SK-N-SH (cell line): ENCODE measurements at regions not wholly inside any gene's neighbourhood (a gene's known extent, or its start where the extent isn't known, plus 50 kb on each side); places are given as distances from the start of the nearest gene placed in this dataset.

Experiments used
- CTCF ChIA-PET: fragments of 300-600, 350-600 bp; formaldehyde crosslinking; extraction: SDS; loops from one replicate; lab custom pipeline; 2021; lab: Yijun Ruan, JAX
- POLR2A ChIA-PET: fragments of 350-600 bp; sonication (Branson Sonifier 250); formaldehyde crosslinking; extraction: SDS; loops from one replicate; lab custom pipeline; 2020; ENCODE audit warnings: antibody characterized with exemption, inconsistent platforms; lab: Yijun Ruan, JAX
- DNase-seq: peaks from one replicate; pipeline ENCODE4 v3.0.0; 2012
- H2AFZ ChIP-seq: fragments of 200-600 bp; sonication (generic); 2 replicates; pipeline ENCODE4 v1.8.1; 2016; ENCODE audit warnings: antibody characterized with exemption, mild to moderate bottlenecking, low read depth
- H3F3A ChIP-seq: fragments of 200-600 bp; sonication (generic); replicated peaks from 2 replicates; pipeline ENCODE3; 2016; ENCODE audit warnings: antibody characterized with exemption, mild to moderate bottlenecking; ENCODE audit not compliant: insufficient read depth
- H3K27ac ChIP-seq, 2 experiments: fragments of 200-500 bp in 1 of 2; fragments of 200-600 bp in 1 of 2; sonication (Bioruptor generic) in 1 of 2; sonication (generic), shearing (Covaris generic) in 1 of 2; 2 replicates each; pipeline versions ENCODE4 v1.5.1 to v1.6.1; 2014 to 2016; ENCODE audit warnings: low read depth in 2 of 2, inconsistent platforms in 1 of 2, low read length in 1 of 2, mild to moderate bottlenecking in 1 of 2, mixed read lengths in 1 of 2
- H3K27me3 ChIP-seq: fragments of 200-600 bp; sonication (generic), shearing (Covaris generic); 2 replicates; pipeline ENCODE4 v1.6.1; 2016; ENCODE audit warnings: mixed run types; ENCODE audit not compliant: insufficient read depth
- H3K36me3 ChIP-seq, 2 experiments: fragments of 200-500 bp in 1 of 2; fragments of 200-600 bp in 1 of 2; sonication (Bioruptor generic) in 1 of 2; sonication (generic) in 1 of 2; replicated peaks in 1 of 2; 2 replicates each; pipeline versions ENCODE3 to v1.5.1; 2014 to 2016; ENCODE audit warnings: low read length in 1 of 2, mild to moderate bottlenecking in 1 of 2; ENCODE audit not compliant: insufficient read depth in 2 of 2, control insufficient read depth in 1 of 2
- H3K4me1 ChIP-seq, 2 experiments: fragments of 200-500 bp in 1 of 2; fragments of 200-600 bp in 1 of 2; sonication (Bioruptor generic) in 1 of 2; sonication (generic), shearing (Covaris generic) in 1 of 2; 2 replicates each; pipeline versions ENCODE4 v1.5.1 to v1.6.1; 2014 to 2016; ENCODE audit warnings: low read depth in 1 of 2, low read length in 1 of 2, mixed run types in 1 of 2; ENCODE audit not compliant: insufficient read depth in 2 of 2, control insufficient read depth in 1 of 2
- H3K4me2 ChIP-seq: fragments of 200-600 bp; sonication (generic), shearing (Covaris generic); 2 replicates; pipeline ENCODE4 v1.6.1; 2017; ENCODE audit warnings: mixed run types
- H3K4me3 ChIP-seq, 2 experiments: fragments of 200-500 bp in 1 of 2; fragments of 200-600 bp in 1 of 2; sonication (Bioruptor generic) in 1 of 2; sonication (generic), shearing (Covaris generic) in 1 of 2; 2 replicates each; pipeline versions ENCODE4 v1.5.1 to v1.8.1; 2014 to 2016; ENCODE audit warnings: low read depth in 2 of 2, inconsistent platforms in 1 of 2, low read length in 1 of 2, mild to moderate bottlenecking in 1 of 2, mixed read lengths in 1 of 2, moderate library complexity in 1 of 2
- H3K79me2 ChIP-seq: fragments of 200-600 bp; sonication (generic); 2 replicates; pipeline ENCODE4 v1.8.1; 2017; ENCODE audit warnings: mild to moderate bottlenecking; ENCODE audit not compliant: insufficient read depth
- H3K9ac ChIP-seq: fragments of 200-600 bp; sonication (generic); 2 replicates; pipeline ENCODE4 v1.6.1; 2017; ENCODE audit warnings: mixed run types
- H3K9me2 ChIP-seq: fragments of 200-600 bp; sonication (generic); 2 replicates; pipeline ENCODE4 v1.6.1; 2017; ENCODE audit warnings: mixed run types
- H3K9me3 ChIP-seq: fragments of 200-600 bp; sonication (generic); 2 replicates; pipeline ENCODE4 v1.6.1; 2017; ENCODE audit warnings: mixed run types, mild to moderate bottlenecking, moderate library complexity
- H4K20me1 ChIP-seq: fragments of 200-600 bp; sonication (generic); 2 replicates; pipeline ENCODE4 v1.6.1; 2017; ENCODE audit warnings: mild to moderate bottlenecking, mixed run types; ENCODE audit not compliant: insufficient read depth
- CHD2 ChIP-seq: fragments of 150-350 bp; IDR thresholded peaks from 2 replicates; pipeline ENCODE4 v1.6.1; 2018; ENCODE audit warnings: low read length; ENCODE audit not compliant: partially characterized antibody
- ELF1 ChIP-seq: IDR thresholded peaks from 2 replicates; pipeline ENCODE4 v1.4.0; 2012
- FOSL2 ChIP-seq: IDR thresholded peaks from 2 replicates; pipeline ENCODE4 v1.4.0; 2012; ENCODE audit warnings: low read depth, mild to moderate bottlenecking, moderate library complexity, borderline replicate concordance
- FOXJ3 ChIP-seq: sonication (generic); formaldehyde crosslinking; IDR thresholded peaks from 2 replicates; pipeline ENCODE4 v1.5.1; 2020; ENCODE audit warnings: mild to moderate bottlenecking, missing genetic modification reagents
- FOXM1 ChIP-seq: IDR thresholded peaks from 2 replicates; pipeline ENCODE4 v1.4.0; 2012; ENCODE audit warnings: low read depth, mild to moderate bottlenecking
- IRF3 ChIP-seq: fragments of 150-350 bp; IDR thresholded peaks from 2 replicates; pipeline ENCODE4 v1.6.1; 2016; ENCODE audit warnings: mild to moderate bottlenecking, low read depth, low read length
- JUND ChIP-seq: IDR thresholded peaks from 2 replicates; pipeline ENCODE4 v1.4.0; 2012
- MAX ChIP-seq: IDR thresholded peaks from 2 replicates; pipeline ENCODE4 v1.4.0; 2012; ENCODE audit warnings: low read depth
- MEF2A ChIP-seq: IDR thresholded peaks from 2 replicates; pipeline ENCODE4 v1.4.0; 2012; ENCODE audit warnings: low read depth, borderline replicate concordance
- MXI1 ChIP-seq: IDR thresholded peaks from 2 replicates; pipeline ENCODE4 v1.6.1; 2012; ENCODE audit warnings: mild to moderate bottlenecking, low read depth, low read length, improper control_type of control experiment
- NRF1 ChIP-seq: IDR thresholded peaks from 2 replicates; pipeline ENCODE4 v1.6.1; 2012; ENCODE audit warnings: low read depth, mild to moderate bottlenecking, low read length
- RAD21 ChIP-seq: IDR thresholded peaks from 2 replicates; pipeline ENCODE4 v1.6.1; 2012; ENCODE audit warnings: mild to moderate bottlenecking, low read length
- RFX5 ChIP-seq: IDR thresholded peaks from 2 replicates; pipeline ENCODE4 v1.6.1; 2012; ENCODE audit warnings: mild to moderate bottlenecking, improper control_type of control experiment, low read length
- RXRA ChIP-seq: IDR thresholded peaks from 2 replicates; pipeline ENCODE4 v1.4.0; 2012; ENCODE audit warnings: low read depth, mild to moderate bottlenecking, borderline replicate concordance
- SIN3A ChIP-seq: IDR thresholded peaks from 2 replicates; pipeline ENCODE4 v1.6.1; 2012; ENCODE audit warnings: low read depth, mild to moderate bottlenecking, low read length, moderate library complexity, borderline replicate concordance
- SMC3 ChIP-seq: IDR thresholded peaks from 2 replicates; pipeline ENCODE4 v1.6.1; 2012; ENCODE audit warnings: low read depth, low read length, improper control_type of control experiment
- TAF1 ChIP-seq: IDR thresholded peaks from 2 replicates; pipeline ENCODE4 v1.6.1; 2012; ENCODE audit warnings: low read depth, mild to moderate bottlenecking, low read length, moderate library complexity, borderline replicate concordance
- TEAD4 ChIP-seq: IDR thresholded peaks from 2 replicates; pipeline ENCODE4 v1.4.0; 2012; ENCODE audit warnings: mild to moderate bottlenecking, borderline replicate concordance; ENCODE audit not compliant: insufficient read depth
- USF2 ChIP-seq: fragments of 150-350 bp; IDR thresholded peaks from 2 replicates; pipeline ENCODE4 v1.6.1; 2017; ENCODE audit warnings: antibody characterized with exemption, low read length, low read depth, borderline replicate concordance
- ZBTB33 ChIP-seq: IDR thresholded peaks from 2 replicates; pipeline ENCODE4 v1.4.0; 2012; ENCODE audit warnings: low read depth, borderline replicate concordance
- WGBS: methylation state at CpG from one replicate; pipeline ENCODE4 v1.1.6; 2017; ENCODE audit warnings: low lambda C conversion rate; 5-methylcytosine and 5-hydroxymethylcytosine counted together

GRCh38 chr22:48259991-48260670 is 1497.7 kb downstream of the TBC1D22A start (continued):
- TF ChIP-seq ZBTB33 (no peak), MEF2A (no peak), MAX (no peak)

GRCh38 chr22:48258811-48259210 is 1496.4 kb downstream of the TBC1D22A start:
- POLR2A ChIA-PET: no interaction called here

GRCh38 chr22:48258064-48258701 is 1495.7 kb downstream of the TBC1D22A start:
- WGBS: 32% methylated on average over 12 of the region's 12 CpGs
- DNase-seq: no peak
- Histone ChIP-seq H3K36me3 (no peaks in the 10 kb centered on the region), H3K9ac (no peak overlapping the region), H3K27me3 (peaks cover 26% of the 10 kb centered on the region; the same call in 1 of the 2 replicates), H4K20me1 (no peaks in the 10 kb centered on the region), H3K9me3 (no peaks in the 10 kb centered on the region), H3K79me2 (no peaks in the 10 kb centered on the region), H3K9me2 (no peaks in the 10 kb centered on the region), H2AFZ (no peak overlapping the region), H3K4me3 (no peak overlapping the region), H3F3A (no peaks in the 10 kb centered on the region), H3K4me1 (no peaks in the 10 kb centered on the region), H3K27ac (no peak overlapping the region), H3K4me2 (no peak overlapping the region)
- CTCF ChIA-PET: no interaction called here
- POLR2A ChIA-PET: interaction anchor here (0.6 kb wide), 1 partner anchor 121 kb away, joined by 3 read pairs; no protein-coding TSS in a partner anchor
- TF ChIP-seq MEF2A: no peak
- no peak for TF ChIP-seq RFX5
- no peak for TF ChIP-seq IRF3
- no peak for TF ChIP-seq TEAD4
- TF ChIP-seq RXRA: no peak
- no peak for TF ChIP-seq SMC3
- no peak for TF ChIP-seq JUND
- TF ChIP-seq TAF1: no peak
- TF ChIP-seq CHD2: no peak
- no peak for TF ChIP-seq FOSL2
- TF ChIP-seq NRF1: no peak
- no peak for TF ChIP-seq FOXJ3 (CRISPR knock-in tag)
- no peak for TF ChIP-seq RAD21
- TF ChIP-seq FOXM1: no peak
- no peak for TF ChIP-seq ELF1
- no peak for TF ChIP-seq SIN3A

More at GRCh38 chr22:48258811-48259210, 1496.4 kb downstream of the TBC1D22A start:
- Histone ChIP-seq H3K4me3 (no peak overlapping the region), H4K20me1 (no peaks in the 10 kb centered on the region), H3K9ac (no peak overlapping the region), H3K27me3 (peaks cover 21% of the 10 kb centered on the region; the same call in 1 of the 2 replicates), H3K27ac (no peak overlapping the region), H3K9me2 (no peaks in the 10 kb centered on the region), H3K36me3 (no peaks in the 10 kb centered on the region), H3K4me2 (no peak overlapping the region), H3K4me1 (no peaks in the 10 kb centered on the region), H2AFZ (no peak overlapping the region), H3F3A (no peaks in the 10 kb centered on the region), H3K9me3 (no peaks in the 10 kb centered on the region), H3K79me2 (no peaks in the 10 kb centered on the region)
- 16% methylated on average over 5 of the region's 8 CpGs for WGBS
- TF ChIP-seq USF2 (no peak), FOXM1 (no peak), JUND (no peak), MXI1 (no peak), RFX5 (no peak), FOXJ3 (CRISPR knock-in tag) (no peak), TAF1 (no peak)
- CTCF ChIA-PET: no interaction called here
- DNase-seq: no peak
